GM21723 (cell line): ENCODE measurements at regions not wholly inside any gene's neighbourhood (a gene's known extent, or its start where the extent isn't known, plus 50 kb on each side); places are given as distances from the start of the nearest gene placed in this dataset.

Source experiments
- ATAC-seq: cut with Tn5 transposase; IDR thresholded peaks from one replicate; pipeline ENCODE4 v1.9.1; 2021; ENCODE audit warnings: mild to moderate bottlenecking, moderate library complexity; ENCODE audit not compliant: unreplicated experiment

DNA sequence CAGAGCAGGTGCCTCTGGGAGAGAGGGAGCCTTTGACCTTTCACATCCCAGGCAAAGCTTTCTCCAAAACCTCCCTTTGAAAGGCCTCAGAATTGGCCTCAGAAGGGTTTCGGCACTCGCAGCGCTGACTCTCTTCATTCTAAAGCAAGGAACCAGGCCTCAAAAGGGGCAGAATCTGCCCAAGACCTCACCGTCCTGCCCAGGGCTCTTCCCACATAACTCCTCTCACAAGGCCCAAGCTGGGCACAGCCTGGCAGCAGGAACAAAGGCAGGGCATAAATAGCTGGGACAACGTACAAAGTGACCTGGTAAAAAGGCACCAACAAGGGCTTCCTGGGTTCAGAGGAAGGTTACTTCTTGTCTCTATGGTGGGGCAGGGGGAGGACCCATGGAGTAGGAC lies 166.3 kb upstream of the FSTL4 start:
- no peak for ATAC-seq

DNA sequence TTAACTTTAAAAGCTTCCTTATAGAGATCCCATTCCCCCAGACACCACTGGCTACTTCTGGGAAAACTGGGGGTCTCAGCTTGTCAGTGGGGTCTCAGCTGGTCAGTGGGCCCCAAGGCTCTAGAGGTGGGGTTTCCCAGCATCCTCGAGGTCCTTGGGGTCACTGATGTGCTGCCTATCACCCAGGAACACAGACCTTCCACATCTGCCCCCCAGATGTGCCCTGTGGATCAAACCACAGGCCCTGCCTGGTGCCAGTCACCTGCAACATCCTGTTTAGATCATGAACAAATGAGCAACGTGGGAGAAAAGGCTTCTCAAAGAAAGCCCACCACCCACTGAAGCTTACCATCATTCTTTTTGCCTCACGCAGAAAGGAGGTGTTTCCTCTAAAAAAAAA lies 165.6 kb upstream of the FSTL4 start:
- ATAC-seq: no peak

GRCh38 chr5:133775584-133776304 lies 163.4 kb upstream of the FSTL4 start:
- no peak for ATAC-seq

DNA sequence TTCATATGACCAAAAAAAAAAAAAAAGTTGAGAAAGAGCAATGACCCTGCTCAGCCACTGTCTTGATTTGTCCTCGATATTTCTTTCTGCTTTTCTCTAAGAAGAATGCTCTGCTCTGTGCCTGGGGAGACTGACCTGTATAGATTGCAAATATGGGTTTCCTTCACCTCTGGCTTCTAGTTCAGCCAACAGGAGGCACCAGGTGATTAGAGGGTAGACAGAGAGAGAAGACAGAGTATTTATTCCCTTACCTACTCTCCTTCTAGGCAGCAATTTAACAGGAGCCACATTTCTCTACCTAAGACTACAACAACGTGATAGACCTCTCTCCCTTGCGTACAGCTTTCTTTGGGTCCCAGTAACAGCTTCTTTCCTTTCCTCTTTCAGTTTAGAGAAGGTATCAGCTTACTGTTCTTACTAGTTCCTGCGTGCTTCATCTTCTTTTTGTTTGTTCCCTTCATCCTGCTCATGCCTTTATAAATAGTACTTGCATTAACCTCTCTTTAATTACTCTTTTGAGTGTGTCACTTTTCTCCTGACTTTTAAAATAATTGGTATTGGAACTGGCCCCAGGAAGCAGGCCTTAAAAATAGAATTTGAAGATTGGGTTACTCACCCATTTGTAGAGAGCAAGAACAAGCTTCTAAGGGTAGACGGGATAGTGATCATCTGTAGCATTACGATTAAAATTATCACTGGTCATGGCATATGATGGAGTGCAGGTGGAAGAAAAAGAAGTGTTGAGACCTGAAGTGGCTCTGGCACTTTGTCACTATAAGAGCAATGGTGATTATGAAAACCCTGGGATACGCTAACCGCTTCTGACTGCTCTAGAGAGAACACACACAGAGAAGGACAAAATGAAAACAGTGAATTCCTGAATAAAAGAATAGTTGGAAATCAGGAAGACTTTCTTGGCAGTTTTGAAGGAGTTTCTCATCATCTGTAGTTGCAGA lies 161.2 kb upstream of the FSTL4 start:
- ATAC-seq: no peak

- ATAC-seq: no peak
These were observed 157.5 kb upstream of the FSTL4 start for GRCh38 chr5:133769842-133770241.

DNA sequence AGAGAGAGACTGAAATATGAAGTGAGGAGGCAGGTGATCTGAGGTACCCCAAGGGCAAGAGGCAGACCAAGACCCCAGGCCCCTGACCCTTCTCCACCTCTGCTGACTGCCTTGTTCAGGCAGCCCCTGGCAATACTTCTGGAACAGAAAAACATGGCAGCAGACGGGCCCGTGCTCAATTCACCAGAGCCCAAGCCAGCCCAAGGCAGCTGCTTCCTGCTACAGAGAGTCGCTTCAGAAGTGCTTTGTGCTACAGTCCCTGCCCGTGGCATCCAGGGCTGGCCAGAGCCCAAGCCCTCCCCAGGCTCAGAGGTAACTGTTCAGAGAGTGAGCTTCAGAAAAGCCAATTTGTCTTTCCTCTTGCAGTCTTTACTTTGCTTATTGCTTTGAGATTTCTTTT lies 151.4 kb upstream of the FSTL4 start:
- no peak for ATAC-seq

GRCh38 chr5:133761632-133762031 lies 149.3 kb upstream of the FSTL4 start:
- ATAC-seq: no peak

DNA sequence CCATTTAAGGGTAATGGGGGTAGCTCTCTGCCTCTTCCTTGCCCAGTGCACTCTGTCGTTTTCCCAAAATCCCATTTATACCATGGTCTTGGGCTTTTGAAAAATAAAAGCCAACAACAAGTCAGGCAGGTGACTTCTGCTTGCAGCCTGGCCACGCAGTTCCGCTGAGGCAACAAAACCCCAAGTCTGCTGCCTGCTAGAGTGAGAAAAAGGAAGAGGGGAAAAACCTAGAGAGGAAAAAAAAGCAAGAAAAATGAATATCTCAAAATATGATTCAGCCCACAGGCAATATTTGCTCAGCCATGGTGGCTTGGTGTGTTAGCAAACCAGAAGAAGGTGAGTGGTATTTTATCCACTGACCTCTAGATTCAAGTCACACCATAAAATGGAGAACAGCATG lies 148.2 kb upstream of the FSTL4 start:
- ATAC-seq: no peak

- ATAC-seq: no peak
These were observed 146.3 kb upstream of the FSTL4 start for GRCh38 chr5:133758641-133759040.

- ATAC-seq: no peak
These were observed 145.1 kb upstream of the FSTL4 start for GRCh38 chr5:133757396-133757945.

DNA sequence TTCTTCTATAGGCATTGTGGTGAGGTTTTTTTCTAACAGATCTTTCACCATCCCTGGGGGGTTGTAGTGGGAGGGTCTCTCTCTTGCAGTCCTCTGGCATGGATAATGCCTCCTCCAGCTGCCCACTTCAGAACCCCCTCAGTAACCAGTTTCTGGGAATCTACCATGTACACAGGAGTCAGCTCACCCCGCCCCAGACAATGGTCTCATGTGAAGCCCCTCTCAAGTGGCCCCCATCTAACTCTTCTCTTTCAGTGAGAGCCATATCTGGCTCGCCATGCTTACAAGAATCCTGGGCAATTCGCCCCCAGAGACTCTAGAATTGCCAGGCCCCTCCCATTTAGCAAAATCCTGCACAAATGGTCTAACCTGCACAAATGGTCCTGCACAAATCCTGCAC lies 144.4 kb upstream of the FSTL4 start:
- ATAC-seq: no peak

DNA sequence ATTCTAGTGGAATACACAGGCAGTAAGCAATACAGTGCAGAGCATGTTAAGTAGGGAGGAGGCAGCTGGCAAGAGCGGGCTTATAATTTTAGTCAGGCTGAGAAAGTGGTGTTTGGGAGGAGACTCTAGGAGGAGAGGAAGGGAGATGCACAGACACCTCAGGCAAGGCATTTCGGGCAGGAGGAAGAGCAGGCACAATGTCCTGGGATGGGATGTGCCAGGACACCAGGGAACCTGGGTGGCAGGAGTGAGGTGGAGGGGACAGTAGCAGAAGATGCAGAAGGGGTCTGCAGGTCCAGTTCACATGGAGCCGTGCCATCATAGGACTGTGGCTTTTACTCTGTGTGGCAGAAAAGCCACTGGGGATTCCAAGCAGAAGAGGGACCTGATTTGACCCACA lies 143.7 kb upstream of the FSTL4 start:
- no peak for ATAC-seq

DNA sequence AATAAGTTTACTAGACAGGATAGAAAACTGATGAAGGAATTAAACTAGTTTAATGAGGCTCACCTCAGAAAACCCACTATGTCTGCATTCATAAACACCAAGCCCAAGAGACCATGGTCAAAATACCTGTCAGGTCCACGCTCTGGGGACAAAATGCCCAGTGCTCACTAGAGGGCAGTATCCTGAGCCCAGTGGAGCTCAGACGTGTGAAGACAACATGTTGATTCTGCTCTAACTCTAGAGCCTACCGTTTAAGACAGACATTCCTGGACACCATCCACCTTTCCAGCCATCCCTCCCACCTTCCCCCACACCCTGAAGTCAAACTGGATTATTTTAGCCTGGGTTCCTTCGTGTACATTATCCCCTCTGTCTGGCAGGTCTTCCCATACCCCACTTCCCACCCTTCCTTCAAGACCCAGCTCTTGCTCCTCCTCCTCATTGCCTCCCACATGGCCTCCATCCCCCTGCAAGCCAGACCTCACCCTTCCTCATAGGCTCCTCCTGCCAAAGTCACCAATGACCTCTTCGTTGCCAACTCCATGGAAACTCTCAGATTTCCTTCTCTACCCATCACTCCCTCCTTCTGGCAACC lies 142.3 kb upstream of the FSTL4 start:
- no peak for ATAC-seq

DNA sequence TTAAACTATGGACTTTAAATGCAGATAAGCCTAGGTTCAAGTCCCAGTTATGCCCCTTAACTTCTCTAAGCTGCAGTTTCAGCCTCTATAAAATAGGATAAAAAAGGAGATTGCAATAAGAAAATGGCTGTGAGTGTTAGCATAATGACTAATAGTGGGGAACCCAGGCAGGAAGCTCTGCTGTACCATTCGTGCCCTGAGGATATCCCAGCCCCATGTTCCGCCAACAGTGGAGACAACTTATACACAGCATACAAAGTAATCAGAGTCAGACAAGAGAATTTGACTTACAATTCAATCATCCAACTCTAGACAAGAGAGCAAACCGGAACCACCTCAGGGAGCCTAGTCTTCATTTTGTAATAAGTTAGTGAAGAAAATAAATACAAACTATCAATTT lies 141.5 kb upstream of the FSTL4 start:
- no peak for ATAC-seq

- ATAC-seq: no peak
These were observed 139.5 kb upstream of the FSTL4 start for GRCh38 chr5:133751846-133752245.

GRCh38 chr5:133751421-133751820 lies 139.1 kb upstream of the FSTL4 start:
- ATAC-seq: no peak

DNA sequence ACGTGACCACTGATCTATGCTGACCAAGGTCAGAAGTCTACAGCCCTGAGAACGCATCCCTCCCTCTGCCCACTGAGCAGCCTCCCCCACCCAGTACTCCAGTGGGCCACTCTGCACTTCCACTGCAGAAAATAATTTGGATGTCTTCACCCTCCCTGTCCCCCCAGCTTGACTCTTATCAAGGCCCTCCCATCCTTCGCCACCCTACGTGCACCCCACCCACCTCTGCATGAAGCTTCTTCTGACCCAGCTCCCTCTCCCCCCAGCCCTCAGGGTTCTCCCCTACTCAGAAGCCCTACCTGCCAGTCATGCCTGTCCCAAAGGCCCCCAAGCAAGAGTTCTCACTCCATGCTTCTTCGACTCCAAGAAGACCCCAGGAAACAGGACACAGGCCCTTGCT lies 138.5 kb upstream of the FSTL4 start:
- ATAC-seq: no peak

GRCh38 chr5:133750356-133750755 lies 138.0 kb upstream of the FSTL4 start:
- ATAC-seq: no peak

DNA sequence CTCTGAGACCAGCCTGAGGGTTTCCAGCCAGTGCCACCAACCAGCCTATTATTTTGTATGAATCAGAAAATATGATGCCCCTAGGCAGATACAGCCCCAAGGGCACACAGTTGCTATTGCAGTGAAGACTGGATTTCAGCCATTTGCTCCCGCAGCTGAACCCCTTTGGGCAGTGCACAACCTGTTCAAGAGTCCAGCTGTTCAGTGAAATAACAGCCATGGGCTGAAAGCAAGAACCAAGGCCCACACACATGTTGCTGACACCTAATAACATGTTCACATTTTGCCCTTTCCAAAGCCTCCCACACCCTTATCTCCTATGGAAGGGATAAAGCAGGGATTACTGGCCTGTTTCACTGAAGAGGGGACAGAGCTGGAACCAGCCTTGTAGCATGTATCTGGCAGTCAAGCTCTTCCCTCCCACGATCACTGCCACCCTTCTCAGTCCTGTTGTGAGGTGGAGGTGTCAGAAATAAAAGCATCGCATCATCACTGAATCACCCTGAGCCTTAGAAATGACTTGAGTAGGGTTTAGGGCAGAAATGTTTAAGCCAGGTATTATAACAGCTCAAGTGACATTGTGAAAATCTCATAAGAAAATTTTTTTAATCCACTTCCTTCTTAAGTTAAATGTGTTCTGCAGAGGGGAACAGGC lies 137.1 kb upstream of the FSTL4 start:
- ATAC-seq: no peak

DNA sequence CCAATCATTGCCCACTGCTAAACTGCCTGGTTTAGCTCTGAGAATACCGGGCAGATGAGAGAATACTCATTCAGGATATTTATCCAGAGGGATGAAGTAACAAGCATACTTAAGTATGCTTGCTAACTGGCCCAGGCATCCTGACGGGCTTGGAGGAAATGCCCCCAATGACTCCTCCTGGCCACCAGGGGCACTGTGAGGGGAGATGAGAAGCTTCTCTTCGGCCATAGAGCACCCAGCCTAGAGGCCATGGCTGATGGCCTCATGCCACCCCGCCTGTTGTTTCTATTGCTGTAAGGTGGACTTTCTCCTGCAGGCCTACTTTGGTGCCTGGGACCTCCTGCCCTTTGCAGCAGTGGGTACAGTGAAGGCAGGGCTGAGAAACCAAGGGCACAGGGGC lies 134.5 kb upstream of the FSTL4 start:
- no peak for ATAC-seq

GRCh38 chr5:133744960-133745308 lies 132.6 kb upstream of the FSTL4 start:
- ATAC-seq: no peak
